DOHH2 (cell line): ENCODE measurements at regions not wholly inside any gene's neighbourhood (a gene's known extent, or its start where the extent isn't known, plus 50 kb on each side); places are given as distances from the start of the nearest gene placed in this dataset.
"Not testable (repeated sequence)": the region's sequence is repeated elsewhere in the genome, so short reads cannot be mapped to it uniquely, and the experiment has no call there.

Experiments
- H3F3A ChIP-seq: fragments of 200-600 bp; sonication (generic), shearing (Covaris generic); 2 replicates; pipeline ENCODE4 v1.6.0; 2016; ENCODE audit warnings: antibody characterized with exemption, mild to moderate bottlenecking; ENCODE audit not compliant: control insufficient read depth, insufficient read depth
- H3K27ac ChIP-seq: fragments of 200-600 bp; sonication (generic); 2 replicates; pipeline ENCODE4 v1.5.1; 2014; ENCODE audit warnings: low read depth, mild to moderate bottlenecking, low read length, moderate library complexity
- H3K27me3 ChIP-seq: fragments of 200-600 bp; sonication (generic); 2 replicates; pipeline ENCODE4 v1.6.1; 2014; ENCODE audit warnings: mild to moderate bottlenecking, low read length, mixed read lengths; ENCODE audit not compliant: control insufficient read depth
- H3K36me3 ChIP-seq: fragments of 200-600 bp; sonication (generic); 2 replicates; pipeline ENCODE4 v1.6.1; 2014; ENCODE audit warnings: mild to moderate bottlenecking, low read length, moderate library complexity, mixed read lengths; ENCODE audit not compliant: control insufficient read depth
- H3K4me1 ChIP-seq: fragments of 200-600 bp; sonication (generic); 2 replicates; pipeline ENCODE4 v1.6.1; 2014; ENCODE audit warnings: mild to moderate bottlenecking, low read length, mixed read lengths; ENCODE audit not compliant: control insufficient read depth
- H3K4me2 ChIP-seq: fragments of 200-600 bp; sonication (generic); 2 replicates; pipeline ENCODE4 v1.6.0; 2014; ENCODE audit warnings: mild to moderate bottlenecking, low read length, moderate library complexity
- H3K4me3 ChIP-seq: fragments of 200-600 bp; sonication (generic); 2 replicates; pipeline ENCODE4 v1.5.1; 2014; ENCODE audit warnings: mild to moderate bottlenecking, low read length, mixed read lengths
- H3K79me2 ChIP-seq: fragments of 200-600 bp; sonication (generic); 2 replicates; pipeline ENCODE4 v1.6.1; 2014; ENCODE audit warnings: mild to moderate bottlenecking, low read length, mixed read lengths; ENCODE audit not compliant: control insufficient read depth
- H3K9me2 ChIP-seq: fragments of 200-600 bp; sonication (generic); replicated peaks from 2 replicates; pipeline ENCODE4 v1.6.1; 2014; ENCODE audit warnings: mild to moderate bottlenecking, low read length, mixed read lengths; ENCODE audit not compliant: control insufficient read depth
- H3K9me3 ChIP-seq: fragments of 200-600 bp; sonication (generic); 2 replicates; pipeline ENCODE4 v1.6.1; 2014; ENCODE audit warnings: antibody characterized with exemption, low read length, mixed read lengths; ENCODE audit not compliant: control insufficient read depth, insufficient read depth
- H4K20me1 ChIP-seq: fragments of 200-600 bp; sonication (generic); 2 replicates; pipeline ENCODE4 v1.6.0; 2014; ENCODE audit warnings: low read depth, mild to moderate bottlenecking, antibody characterized with exemption, low read length, moderate library complexity; ENCODE audit not compliant: control insufficient read depth, insufficient read depth

DNA sequence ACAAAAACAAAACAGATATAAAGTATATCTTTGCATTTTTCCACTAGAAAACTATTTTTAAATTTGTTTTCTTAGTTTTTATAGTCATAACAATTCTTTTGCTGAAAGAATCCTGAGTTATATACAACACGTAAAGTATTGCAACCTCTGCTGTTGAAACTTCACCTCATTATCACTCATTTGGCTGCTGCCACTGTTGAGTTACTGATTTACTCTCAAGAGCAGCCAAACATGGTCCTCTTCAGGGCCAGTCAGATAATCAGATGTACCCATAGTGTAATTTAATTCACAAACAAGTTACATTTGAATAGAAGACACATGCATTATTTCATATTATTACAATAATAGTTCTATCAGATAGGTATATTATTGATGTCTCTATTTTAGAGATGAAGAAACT is 235.6 kb downstream of the UBE2NL start:
- H3K79me2 ChIP-seq, H3K4me2 ChIP-seq, H3K9me2 ChIP-seq, H3K4me3 ChIP-seq, H4K20me1 ChIP-seq, H3K27me3 ChIP-seq, H3K36me3 ChIP-seq, H3F3A ChIP-seq, H3K9me3 ChIP-seq, H3K4me1 ChIP-seq, H3K27ac ChIP-seq: not testable (repeated sequence)

DNA sequence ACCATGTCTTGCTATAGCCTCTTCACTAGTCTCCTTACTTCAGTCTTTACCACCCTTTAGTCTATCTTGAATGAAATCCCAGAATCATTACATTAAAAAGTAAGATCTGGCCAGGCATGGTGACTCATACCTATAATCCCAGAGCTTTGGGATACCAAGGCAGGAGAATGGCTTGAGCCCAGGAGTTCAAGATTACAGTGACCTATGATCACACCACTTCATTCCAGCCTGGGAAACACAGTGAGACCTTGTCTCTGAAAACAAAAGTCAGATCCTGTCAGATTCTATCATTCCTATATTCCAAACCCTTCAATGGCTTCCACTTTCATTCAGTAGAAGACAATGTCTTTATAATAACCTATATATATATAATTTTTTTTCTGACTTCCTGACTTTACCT is 237.7 kb downstream of the UBE2NL start:
- H3F3A ChIP-seq, H3K9me3 ChIP-seq, H3K27ac ChIP-seq, H3K4me1 ChIP-seq, H3K4me2 ChIP-seq, H3K9me2 ChIP-seq, H4K20me1 ChIP-seq, H3K36me3 ChIP-seq, H3K4me3 ChIP-seq, H3K27me3 ChIP-seq, H3K79me2 ChIP-seq: not testable (repeated sequence)

DNA sequence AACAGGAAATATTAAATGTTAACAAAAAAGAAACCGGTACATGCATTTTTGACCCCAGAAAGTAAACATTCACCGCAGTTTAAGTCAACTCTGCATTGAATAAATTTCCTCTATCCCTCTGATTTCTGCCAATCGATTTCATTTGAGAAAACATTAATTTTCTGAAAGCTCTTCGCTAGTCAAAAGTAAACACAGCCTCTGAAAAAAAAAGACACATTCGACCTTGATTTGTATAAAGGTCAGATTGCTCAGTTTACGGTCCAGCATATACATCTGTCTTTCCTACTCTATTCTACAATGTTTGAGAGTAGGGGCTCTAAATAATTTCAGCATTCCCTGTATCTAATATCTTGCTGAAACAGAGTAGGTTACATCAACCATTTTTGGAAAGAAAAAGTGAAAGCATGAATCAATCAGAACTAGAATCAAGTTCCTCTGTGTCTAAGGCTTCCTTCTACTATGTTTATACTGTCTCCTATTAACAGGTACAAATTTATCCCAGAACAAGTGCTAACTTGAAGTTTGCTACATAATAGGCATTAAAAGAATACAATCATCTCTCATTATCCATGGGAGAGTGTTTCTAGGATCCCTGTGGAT is 243.8 kb downstream of the UBE2NL start:
- H3F3A ChIP-seq, result not testable (repeated sequence)

DNA sequence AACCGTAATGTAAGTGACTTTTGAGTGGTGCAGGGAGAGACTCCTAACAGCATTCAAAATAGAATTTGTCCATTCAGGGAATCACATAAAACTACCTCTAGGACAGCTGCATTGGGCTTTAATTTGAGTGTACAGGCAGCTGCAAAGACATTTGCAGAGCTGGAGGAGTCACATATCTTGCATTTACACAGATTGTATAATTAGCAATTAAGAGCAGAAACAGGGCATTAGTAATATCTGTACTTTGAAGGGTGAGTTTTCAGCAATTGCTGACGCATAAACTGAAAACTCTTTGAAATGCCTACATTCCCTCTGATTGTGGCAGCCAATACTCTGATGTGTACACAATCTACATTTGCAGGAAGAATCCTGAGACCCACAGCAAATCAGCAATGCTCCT is 245.6 kb downstream of the UBE2NL start:
- H3K36me3 ChIP-seq, H3K79me2 ChIP-seq, H3K4me1 ChIP-seq, H3K4me3 ChIP-seq, H3K27ac ChIP-seq, H3K4me2 ChIP-seq, H3K9me3 ChIP-seq, H3K9me2 ChIP-seq, H4K20me1 ChIP-seq, H3F3A ChIP-seq, H3K27me3 ChIP-seq: not testable (repeated sequence)

More for the DNA sequence above, 243.8 kb downstream of the UBE2NL start:
- H3K79me2 ChIP-seq, H3K9me3 ChIP-seq, H3K27ac ChIP-seq, H3K4me1 ChIP-seq, H3K4me3 ChIP-seq, H3K36me3 ChIP-seq, H3K4me2 ChIP-seq, H3K27me3 ChIP-seq, H3K9me2 ChIP-seq, H4K20me1 ChIP-seq: not testable (repeated sequence)

GRCh38 chrX:144130507-144130906 is 246.6 kb downstream of the UBE2NL start:
- not testable (repeated sequence) for H3F3A ChIP-seq, H3K4me3 ChIP-seq, H4K20me1 ChIP-seq, H3K36me3 ChIP-seq, H3K9me2 ChIP-seq, H3K4me1 ChIP-seq, H3K9me3 ChIP-seq, H3K79me2 ChIP-seq, H3K4me2 ChIP-seq, H3K27ac ChIP-seq, H3K27me3 ChIP-seq

GRCh38 chrX:144131080-144131479 is 247.2 kb downstream of the UBE2NL start:
- H3K4me1 ChIP-seq, H4K20me1 ChIP-seq, H3K9me2 ChIP-seq, H3K79me2 ChIP-seq, H3K27me3 ChIP-seq, H3K27ac ChIP-seq, H3K36me3 ChIP-seq, H3K4me2 ChIP-seq, H3K4me3 ChIP-seq, H3F3A ChIP-seq, H3K9me3 ChIP-seq: not testable (repeated sequence)

DNA sequence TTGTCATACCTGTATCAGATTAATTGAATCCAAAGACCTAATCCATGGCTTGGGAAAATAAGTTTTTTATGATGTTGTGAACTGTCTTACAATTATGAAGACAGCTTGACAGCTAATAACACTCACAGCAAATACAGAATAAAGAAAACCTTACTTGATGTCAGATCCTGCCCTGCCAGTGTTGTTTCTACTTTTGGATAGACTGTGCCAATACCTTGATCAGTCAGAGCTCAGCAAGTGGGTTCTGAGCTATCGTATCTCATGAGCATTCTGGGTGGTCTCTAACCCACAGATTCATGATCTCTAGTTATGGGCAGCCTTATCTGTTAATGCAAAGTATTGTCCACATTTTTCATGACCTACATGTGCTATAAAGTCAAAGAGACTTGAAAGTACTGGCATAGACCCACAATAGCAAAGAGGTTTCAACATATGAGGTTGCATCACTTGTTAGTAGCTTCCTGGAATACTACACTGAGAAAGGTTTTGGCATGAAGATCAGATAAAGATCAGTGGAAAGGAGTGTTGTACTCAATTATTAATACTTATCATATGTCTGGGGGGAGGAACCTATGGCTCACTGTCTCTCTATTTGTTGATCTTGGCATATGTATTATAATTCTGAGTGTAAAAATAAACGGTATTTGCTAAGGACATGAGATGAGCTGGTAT is 250.7 kb downstream of the UBE2NL start:
- not testable (repeated sequence) for H3F3A ChIP-seq, H3K27me3 ChIP-seq, H4K20me1 ChIP-seq, H3K27ac ChIP-seq, H3K4me3 ChIP-seq, H3K9me3 ChIP-seq, H3K4me1 ChIP-seq, H3K36me3 ChIP-seq, H3K79me2 ChIP-seq, H3K9me2 ChIP-seq, H3K4me2 ChIP-seq

DNA sequence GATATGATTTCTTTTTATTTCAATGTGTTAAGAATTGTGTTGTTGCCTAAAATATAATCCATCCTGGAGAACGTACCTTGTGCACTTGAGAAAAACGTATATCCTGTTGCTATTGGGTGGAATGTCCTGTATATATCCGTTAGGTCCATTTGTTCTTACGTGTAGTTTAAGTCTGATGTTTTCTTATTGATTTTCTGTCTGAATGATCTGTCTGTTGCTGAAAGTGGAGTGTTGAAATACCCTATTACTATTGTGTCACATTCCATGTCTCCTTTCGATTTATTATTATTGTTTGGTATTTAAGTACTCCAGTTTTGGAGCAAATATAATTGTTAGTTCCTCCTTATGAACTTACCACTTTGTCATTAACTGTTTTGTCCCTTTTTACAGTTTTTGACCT is 270.6 kb downstream of the UBE2NL start:
- not testable (repeated sequence) for H3K36me3 ChIP-seq, H3F3A ChIP-seq, H3K9me3 ChIP-seq, H3K27ac ChIP-seq, H3K4me1 ChIP-seq, H4K20me1 ChIP-seq, H3K4me2 ChIP-seq, H3K27me3 ChIP-seq, H3K79me2 ChIP-seq, H3K4me3 ChIP-seq, H3K9me2 ChIP-seq
